ENCODE measurements at regions not wholly inside any gene's neighbourhood (a gene's known extent, or its start where the extent isn't known, plus 50 kb on each side); places are given as distances from the start of the nearest gene placed in this dataset.

GRCh38 chr9:108609227-108609896 is 246.4 kb downstream of the ACTL7B start:
- peak; percentile 72 for DNase-seq (ENCODE audit: low read depth)

DNA sequence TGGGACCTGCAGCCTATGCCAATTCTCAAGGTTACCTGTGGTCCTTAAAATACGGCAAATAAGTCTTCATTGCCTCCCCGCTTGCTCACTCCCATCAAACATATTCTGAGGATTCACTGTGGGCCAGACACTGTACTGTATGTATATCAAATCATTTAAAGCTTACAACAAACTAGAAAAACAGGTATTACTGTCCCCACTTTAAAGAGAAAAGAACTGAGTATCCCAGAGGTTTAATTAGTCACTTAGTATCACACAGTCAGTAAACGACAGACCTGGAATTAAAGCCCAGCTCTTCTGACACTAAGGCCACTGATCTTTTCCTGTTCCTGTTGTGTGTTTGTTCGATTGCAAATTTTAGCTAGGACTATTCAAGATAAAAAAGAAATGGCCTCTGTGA is 248.2 kb downstream of the ACTL7B start:
- no peak for DNase-seq (ENCODE audit: low read depth)

DNA sequence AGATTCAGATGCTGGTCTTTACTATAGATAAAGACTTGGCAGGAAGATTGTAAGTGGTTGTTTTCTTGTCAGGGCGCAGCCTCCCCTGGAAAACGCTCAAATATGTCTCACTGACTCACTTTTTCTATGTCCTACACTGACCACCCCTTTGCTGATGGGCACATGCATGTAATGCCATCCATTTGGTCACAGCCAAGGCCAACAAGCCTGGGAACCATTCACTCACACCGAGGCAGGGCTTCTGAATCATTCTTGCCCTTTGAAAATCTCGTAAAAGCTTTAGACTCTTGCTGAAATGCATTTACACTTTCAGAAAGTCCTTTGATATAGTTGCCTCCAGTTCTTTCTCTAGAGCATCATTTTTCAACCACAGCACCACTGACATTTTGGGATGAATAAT is 249.4 kb downstream of the ACTL7B start:
- DNase-seq (ENCODE audit: low read depth): peak; percentile 72

DNA sequence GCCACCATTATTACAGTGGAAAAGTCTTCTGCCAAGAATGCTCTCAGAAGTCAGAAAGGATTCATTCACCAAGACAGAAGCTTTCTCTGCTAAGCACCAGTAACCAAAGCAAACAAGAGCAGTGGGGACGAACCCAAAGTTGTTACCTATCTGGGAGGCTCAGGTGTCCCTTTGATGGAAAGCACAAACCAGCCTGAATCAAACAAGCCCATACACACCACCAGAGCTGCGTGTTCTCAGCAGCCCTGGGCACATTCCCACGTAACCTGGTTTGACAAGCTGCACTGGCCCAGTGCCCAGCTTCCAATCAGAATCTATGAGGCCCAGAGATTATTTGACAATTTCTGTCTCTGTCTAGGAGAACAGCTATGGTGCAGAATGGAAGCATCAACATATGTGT is 252.6 kb downstream of the ACTL7B start:
- DNase-seq (ENCODE audit: low read depth): no peak

GRCh38 chr9:108600896-108601295 is 254.9 kb downstream of the ACTL7B start:
- DNase-seq (ENCODE audit: low read depth): no peak

DNA sequence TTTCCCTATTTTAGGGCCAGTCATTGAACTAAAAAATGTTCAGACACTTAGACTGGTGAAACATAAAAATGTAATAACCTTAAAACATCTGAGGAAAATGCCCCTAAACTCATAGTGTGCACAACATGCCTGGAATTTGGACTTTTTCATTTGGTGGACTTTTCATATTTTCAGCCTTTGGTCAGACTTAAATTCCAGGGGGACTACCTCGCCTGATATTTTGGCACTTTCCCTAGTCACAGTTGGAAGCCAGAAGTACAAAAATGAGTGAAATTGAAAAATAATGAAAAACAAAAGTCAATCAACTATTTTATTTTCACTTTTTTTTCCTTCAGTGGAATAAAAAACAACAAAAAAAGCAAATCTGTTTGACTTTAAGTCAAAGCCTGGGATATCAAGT is 256.2 kb downstream of the ACTL7B start:
- no peak for DNase-seq (ENCODE audit: low read depth)

DNA sequence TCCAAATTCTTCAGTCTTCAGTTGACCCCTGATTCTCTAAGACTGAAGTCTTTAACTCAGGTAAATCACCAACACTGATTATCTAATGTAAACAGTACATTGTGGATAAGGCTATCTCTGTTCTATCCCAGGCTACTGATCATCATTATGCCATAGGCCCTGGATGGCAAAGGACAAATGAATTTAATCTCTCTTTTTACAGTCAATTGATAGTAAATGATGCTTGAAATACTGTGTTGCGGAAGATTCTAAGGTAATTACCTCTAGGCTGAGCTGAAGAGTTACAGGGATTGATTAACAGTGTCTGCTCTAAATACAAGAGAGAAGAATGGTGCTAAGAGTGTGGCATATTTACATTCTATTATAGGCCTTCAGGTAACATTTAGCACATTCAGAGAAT is 264.7 kb downstream of the ACTL7B start:
- no peak for DNase-seq (ENCODE audit: low read depth)

GRCh38 chr9:108588246-108588645 is 267.5 kb downstream of the ACTL7B start:
- DNase-seq (ENCODE audit: low read depth): no peak

DNA sequence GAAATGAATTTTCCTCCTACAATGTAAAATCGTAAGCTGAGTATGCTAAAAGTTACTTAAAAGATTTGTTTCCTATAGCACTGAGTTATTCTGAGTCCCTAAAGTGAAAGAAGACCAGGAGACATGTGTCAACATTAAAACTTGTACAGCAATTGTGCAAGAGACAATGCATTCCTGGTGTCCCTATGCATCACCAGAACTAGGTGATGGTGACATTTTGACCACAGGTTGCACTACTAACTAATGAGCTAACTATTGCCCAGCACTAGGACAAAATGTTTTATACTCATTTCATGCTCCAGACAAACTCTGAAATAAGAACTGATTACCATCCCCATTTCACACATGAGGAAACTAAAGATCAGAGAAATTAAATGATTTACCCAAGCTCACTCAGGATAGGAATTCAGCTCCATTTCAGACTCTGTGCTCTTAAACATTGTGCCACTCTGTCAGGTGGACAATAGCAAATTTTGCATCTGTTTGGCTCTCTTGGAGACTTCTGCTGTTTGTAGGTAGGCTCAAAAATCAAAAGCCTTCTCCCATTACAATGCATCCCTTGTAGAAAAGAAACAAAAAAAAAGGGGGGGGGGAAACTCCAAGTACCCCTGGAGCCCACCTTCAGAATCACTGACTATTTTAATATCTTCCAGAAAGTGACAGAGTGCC is 269.2 kb downstream of the ACTL7B start:
- DNase-seq (ENCODE audit: low read depth): peak; percentile 24

- no peak for DNase-seq (ENCODE audit: low read depth)
Observed at GRCh38 chr9:108584860-108585259, 270.9 kb downstream of the ACTL7B start.

GRCh38 chr9:108582726-108583125 is 273.1 kb downstream of the ACTL7B start:
- peak; percentile 72 for DNase-seq (ENCODE audit: low read depth)

DNA sequence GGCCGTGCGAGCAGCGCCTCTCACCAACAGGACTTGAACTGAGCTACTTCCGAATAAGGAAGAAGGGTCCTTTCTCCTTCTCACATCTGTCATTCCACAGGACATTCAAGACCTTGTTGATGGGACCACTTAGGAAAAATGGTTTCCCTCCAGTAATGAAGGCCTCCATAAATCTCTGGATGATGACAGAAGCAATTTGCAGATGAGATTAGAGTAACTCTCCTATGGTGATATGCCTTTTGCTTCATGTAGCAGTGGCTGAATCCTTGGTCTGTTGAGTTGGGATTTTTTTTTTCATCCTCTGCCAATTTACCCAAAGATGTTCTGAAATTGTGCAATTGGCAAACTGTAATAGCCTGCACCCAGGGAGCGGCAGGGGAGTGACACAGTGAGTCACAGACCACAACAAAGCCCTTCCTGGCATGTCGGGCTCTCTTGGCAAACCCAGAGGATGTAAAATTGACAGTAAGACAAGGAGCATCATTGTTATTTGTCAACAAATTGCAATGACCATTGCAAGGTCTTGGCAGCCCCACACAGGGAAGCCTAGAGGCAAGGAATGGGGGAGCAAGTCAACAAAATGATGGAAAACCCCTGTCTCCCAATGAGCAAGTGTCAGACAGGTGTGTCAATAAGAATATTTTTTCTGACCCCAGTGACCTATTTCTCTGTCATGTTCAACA is 275.9 kb downstream of the ACTL7B start:
- DNase-seq (ENCODE audit: low read depth): peak; percentile 99

DNA sequence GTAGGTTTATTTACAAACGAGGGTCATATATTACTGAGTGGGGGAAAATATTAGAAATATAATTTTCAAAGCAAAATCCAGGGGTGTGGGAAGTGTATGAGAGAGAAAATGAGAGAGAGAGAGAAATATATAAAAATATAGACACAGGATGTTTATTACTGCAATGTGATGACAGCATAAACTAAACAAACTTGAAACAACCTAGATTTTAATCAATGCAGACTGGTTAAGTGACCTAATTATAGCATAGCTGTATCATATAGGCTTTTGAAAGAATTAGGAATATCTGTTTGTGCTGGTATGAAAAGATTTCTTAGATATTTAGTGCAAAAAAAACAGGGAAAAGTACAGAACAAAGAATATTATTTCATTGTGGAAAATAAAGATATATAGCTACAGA is 280.5 kb downstream of the ACTL7B start:
- DNase-seq (ENCODE audit: low read depth): no peak

GRCh38 chr9:108569624-108570023 is 286.2 kb downstream of the ACTL7B start:
- peak; percentile 100 for DNase-seq (ENCODE audit: low read depth)

DNA sequence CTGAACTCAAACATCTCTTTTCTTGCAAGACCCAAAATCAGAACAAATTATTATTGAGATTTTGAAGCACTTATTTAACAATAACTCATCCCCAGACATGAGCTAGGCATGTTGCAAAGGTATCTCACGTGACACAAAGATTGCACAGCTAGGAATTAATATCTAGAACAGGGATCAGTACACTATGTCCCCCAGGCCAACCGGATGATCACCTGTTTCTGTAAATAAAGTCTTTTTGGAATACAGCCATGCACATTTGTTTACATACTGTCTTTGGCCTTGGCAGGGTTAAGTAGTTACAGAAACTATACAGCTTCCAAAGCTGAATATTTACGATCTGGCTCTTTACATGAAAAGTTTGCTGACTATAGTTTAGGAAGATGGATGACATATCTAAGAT is 287.7 kb downstream of the ACTL7B start:
- no peak for DNase-seq (ENCODE audit: low read depth)

GRCh38 chr9:108567571-108567970 is 288.2 kb downstream of the ACTL7B start:
- DNase-seq (ENCODE audit: low read depth): no peak

GRCh38 chr9:108565651-108566378 is 290.0 kb downstream of the ACTL7B start:
- peak; percentile 91 for DNase-seq (ENCODE audit: low read depth)

DNA sequence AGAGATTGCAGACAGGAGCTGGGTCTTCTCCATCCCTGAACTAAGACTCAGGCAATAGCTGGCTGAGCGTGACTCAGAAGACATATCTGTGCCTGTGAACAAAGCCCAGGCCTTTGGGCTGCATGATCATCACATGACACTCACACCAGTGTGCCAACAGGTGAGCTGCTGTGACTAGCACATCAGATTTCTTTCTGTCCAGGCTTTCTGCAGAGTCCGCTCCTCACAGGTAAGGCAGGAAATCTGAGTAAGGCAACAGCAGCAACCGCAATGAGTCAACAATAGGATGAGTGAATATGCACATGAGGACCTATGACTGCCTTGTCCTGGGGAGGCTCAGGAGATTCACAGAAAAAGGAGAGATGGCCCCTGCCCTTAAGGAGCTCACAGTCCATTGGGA is 293.6 kb downstream of the ACTL7B start:
- DNase-seq (ENCODE audit: low read depth): no peak

DNA sequence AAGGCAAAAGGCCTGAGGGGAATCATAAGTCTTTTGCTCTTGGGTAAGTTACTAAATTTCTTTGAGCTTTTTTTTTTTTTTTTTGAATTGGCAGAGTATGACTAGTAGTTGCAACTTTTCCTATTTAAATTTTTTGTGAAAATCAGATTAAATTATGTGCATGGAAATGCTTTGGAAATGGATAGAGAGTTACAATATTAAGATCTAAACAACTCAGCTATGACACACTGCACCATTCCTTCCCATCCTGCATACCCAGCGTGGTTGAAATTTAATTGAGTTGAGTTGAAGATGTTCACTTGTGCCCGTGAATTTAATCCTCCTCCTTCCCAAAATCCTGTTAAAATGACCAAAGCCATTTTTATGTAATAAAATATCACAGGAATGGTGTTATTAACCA is 296.4 kb downstream of the ACTL7B start:
- no peak for DNase-seq (ENCODE audit: low read depth)

DNA sequence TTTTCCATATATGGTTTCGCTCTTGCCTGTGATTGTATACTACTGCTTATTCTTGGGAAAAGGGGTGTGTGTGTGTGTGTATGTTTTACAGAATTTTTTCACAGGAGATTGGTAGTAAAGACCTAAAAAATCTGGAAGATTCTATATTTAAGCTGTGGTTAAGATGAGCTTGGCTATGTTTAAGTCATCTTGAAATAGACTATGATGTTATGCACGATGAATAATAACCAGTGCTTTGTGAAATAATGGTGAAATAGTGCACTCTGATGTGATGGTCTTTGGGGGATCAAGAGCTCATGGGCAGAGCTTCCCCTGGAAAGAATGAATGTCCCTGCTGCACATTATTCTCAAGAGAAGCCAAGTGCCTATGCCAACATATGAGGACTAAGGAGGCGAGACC is 301.0 kb downstream of the ACTL7B start:
- DNase-seq (ENCODE audit: low read depth): no peak

DNA sequence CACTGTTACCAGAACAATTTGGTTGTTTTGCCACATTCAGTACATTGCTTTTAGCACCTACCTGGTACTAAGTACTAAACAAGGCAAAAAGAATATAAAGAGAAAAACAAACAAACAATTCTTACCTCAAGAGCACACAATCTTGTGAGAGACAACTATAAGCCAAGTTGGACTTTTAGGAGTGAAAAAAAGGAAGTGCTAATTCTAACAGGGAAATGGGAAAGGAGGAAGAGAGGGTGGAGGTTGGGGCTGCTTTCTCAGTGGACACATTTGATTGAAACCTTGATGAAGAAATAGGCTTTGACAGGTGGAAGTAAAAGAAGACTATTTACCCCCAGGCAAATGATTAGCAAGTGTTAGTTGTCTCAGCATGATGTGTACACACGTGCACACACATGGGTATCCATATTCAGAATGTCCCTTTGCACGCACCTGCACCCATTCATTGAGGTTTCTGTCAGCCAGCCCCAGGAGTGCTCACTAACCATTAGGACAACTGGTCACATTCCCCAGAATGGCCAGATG is 302.6 kb downstream of the ACTL7B start:
- no peak for DNase-seq (ENCODE audit: low read depth)

DNA sequence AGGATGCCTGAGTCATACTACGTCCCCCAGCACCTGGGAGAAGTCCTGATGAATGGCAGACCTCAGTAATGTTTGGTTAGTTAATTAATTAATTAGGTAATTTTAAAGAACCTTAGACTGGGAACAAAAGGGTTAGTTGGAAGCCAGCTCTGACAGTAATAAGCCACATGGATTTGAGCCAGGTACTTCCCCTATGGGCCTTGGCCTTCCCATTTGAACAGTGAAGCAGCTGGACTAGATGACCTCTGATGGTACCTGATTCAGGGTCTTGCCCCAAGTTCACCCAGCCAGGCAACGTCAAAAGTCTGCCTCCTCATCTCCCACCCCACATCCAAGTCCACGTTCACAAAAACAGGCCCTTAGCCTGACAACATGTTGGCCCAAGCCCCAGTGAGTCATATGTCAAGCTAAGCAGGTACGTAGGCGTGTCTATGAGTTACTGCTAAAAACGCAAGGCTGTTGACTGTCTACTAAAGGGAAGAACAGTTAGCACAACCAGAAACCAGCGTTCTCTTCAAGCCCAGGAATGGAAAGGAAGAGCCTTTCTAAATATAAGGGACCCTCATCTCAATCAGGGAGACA is 303.2 kb downstream of the ACTL7B start:
- peak; percentile 43 for DNase-seq (ENCODE audit: low read depth)

All from RPMI7951 (cell line).